SU-DHL-6 (cell line): ENCODE measurements at regions not wholly inside any gene's neighbourhood (a gene's known extent, or its start where the extent isn't known, plus 50 kb on each side); places are given as distances from the start of the nearest gene placed in this dataset.

Source experiments
- CTCF ChIP-seq: fragments of 200-600 bp; sonication (generic); IDR thresholded peaks from one replicate; pipeline ENCODE4 v1.5.1; 2017; ENCODE audit warnings: antibody characterized with exemption, mild to moderate bottlenecking, low read length, moderate library complexity; ENCODE audit not compliant: insufficient read depth, poor library complexity, severe bottlenecking
- EZH2phosphoT487 ChIP-seq: fragments of 200-600 bp; sonication (generic), shearing (Covaris generic); conservative IDR thresholded peaks from 2 replicates; pipeline ENCODE4 v1.6.1; 2018; ENCODE audit warnings: mild to moderate bottlenecking, antibody characterized with exemption, low read length, moderate library complexity, mixed read lengths

GRCh38 chr2:239514754-239515530 is 114.1 kb upstream of the HDAC4 start:
- TF ChIP-seq CTCF (no peak), EZH2phosphoT487 (no peak)
